NCI-H526 (cell line): ENCODE measurements at regions not wholly inside any gene's neighbourhood (a gene's known extent, or its start where the extent isn't known, plus 50 kb on each side); places are given as distances from the start of the nearest gene placed in this dataset.
A peak's percentile ranks its signal among the peaks of the same experiment; 100 is the strongest.
"Not testable (repeated sequence)": the region's sequence is repeated elsewhere in the genome, so short reads cannot be mapped to it uniquely, and the experiment has no call there.

Experiments used
- DNase-seq, 2 experiments: peaks; one replicate each; lab custom pipeline; 2025; lab: John Stamatoyannopoulos, UW

DNA sequence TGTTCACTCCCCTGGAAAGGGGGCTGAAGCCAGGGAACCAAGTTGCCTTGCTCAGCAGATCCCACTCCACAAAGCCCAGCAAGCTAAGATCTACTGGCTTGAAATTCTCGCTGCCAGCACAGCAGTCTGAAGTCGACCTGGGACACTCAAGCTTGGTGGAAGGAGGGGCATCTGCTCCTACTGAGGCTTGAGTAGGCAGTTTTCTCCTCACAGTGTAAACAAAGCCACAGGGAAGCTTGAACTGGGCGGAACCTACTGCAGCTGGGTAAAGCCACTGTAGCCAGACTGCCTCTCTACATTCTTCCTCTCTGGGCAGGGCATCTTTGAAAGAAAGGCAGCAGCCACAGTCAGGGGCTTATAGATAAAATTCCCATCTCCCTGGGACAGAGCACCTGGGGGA is 495.0 kb downstream of the USP25 start:
- not testable (repeated sequence) for DNase-seq

DNA sequence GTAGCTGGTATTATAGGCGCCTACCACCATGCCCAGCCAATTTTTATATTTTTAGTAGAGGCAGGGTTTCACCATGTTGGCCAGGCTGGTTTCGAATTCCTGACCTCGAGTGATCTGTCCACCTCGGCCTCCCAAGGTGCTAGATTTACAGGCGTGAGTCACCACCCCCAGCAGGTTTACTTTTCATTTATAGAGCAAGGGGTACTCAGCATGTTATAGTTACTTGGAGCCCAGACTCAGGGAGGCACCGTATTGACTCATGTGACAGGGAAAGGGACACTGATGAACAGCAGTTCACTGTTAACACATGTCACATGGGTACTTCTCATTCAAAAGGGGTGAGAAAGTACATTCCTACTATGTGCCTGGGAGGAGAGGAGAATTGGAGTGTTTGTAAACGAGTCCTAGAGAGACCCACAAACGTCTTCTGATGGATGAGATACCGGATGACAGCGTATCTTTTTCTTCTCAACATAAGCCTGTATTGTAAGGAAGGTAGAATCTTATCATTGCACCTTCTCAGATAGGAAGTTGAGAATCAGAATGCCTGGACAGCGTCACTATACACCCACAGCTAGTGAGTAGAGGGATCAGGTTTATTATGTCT is 510.0 kb downstream of the USP25 start:
- no peak for DNase-seq

DNA sequence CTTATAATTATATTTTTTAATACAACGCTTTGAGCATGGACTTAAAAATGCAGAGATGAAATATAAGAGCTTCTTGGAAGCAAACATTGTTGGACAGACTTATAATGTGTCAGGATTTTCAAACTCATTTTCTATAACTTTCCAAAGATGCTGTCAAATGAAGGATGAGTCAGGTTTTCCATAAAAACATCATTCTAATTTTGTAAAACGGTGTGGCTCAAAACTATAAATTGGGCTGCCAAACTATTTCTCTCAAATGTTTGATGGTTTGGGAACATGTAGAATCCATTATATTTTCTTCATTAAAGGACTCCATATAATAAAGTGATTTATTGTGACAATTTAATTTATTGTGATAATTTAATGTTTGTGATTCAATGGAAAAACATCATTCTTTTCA is 511.2 kb downstream of the USP25 start:
- no peak for DNase-seq

DNA sequence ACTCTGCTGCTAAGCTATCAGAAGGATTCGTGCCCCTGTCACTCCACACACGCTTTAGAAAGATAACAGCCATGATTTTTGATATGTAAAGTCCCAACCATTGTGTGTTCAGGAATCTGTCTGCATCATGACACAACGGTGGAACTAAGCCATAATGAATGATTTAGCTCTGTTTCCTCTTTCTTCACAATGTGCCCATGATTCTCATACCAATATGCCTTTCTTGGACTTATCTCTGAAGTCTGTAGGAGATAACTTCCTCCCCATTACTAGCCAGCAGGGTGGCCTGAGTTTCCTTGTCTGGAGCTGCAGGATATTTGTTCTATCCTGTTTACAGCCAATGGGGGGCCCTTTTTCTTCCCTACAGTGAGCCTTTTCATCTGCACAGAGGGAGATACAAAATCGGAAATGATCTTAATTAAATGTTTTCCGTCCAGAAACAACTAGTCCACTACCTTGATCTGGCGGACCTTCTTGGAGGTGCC is 511.7 kb downstream of the USP25 start:
- DNase-seq = no peak

DNA sequence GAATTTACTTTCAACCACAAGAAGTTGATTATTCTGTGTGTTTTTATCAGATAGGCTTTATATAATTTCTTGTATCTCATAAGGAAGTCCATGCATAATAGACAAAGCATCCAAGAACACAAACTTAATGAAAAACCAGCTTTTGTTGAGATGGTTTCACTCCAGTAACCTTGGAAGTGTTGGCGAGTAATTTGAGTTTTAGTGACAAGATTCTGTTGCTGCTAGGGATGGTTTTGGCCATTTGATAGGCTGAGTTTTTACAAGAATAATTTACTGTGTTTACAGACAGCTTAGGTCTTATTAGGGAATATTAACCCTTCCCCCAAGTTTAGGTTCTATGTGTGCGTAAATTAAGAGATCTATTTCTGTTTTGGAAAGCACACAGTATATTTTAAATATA is 513.6 kb downstream of the USP25 start:
- no peak for DNase-seq

DNA sequence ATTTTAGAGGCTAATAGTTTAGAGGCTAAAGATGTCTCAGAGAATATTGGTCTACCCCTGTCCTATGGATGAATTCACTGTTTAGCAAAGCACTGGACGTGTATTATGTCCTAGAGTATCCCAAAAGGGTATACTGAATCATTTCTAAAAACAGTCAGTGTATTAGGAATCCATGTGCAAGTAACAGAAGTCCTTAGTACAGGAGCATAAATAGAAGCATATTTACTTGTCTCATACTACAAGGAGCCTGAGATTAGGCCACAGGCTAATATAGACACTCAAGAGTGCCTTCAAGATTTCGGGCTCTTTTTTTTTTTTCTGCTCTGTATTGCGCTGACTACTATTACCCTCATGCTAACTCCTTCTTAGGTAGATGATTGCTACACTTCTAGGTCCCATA is 518.9 kb downstream of the USP25 start:
- no peak for DNase-seq

DNA sequence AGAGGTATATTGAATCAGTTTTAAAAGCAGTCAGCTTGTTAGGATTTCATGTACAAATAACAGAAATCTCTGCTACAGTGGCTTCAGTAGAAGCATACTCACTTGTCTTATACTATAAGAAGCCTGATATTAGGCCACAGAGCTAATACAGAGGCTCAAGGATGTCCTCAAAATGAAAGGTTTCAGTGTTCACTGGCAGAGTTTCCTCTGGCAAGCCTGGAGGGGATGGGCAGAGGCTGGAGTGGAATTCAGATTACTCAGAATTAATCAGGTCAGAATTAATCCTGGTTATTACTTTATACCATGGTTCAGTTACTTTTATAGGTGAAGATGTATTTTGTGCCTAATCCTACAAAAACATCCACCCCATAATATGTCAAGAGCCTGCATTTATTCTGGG is 520.5 kb downstream of the USP25 start:
- DNase-seq = no peak

DNA sequence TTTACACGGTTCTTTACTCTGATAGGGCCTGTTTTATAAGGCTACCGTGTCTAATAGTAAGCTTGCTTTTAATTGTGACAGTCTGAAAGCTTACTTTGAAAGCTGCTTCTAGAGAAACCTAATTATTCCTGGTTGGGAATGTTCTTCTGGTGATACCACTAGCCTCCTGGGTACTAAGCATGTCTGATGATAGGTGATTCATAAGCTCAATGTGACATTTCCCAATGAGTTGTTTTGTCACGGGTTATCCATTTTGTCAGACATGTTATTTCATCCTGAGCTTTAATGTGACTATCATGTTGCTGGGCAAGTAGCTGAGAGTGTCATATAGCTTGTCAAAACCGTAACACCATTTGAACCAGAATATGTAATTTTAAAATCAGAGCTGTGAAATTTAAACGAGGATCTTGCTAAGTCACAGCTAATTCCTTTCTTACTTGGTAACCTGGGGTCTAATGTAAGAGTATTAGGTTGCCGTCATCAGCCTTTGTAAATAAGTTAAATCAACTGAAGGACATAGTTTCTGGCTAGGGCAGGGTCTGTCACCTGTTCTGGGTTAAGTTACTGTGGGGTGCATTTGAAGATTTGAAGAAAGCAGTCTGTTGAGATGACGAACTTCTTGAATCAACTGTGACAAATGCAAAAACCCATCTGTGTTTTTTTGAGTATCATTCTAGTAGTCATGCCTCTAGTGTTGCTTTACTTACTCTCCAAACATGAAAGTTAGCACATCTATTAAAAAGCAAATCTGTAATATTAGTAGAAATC is 529.2 kb downstream of the USP25 start:
- no peak for DNase-seq

DNA sequence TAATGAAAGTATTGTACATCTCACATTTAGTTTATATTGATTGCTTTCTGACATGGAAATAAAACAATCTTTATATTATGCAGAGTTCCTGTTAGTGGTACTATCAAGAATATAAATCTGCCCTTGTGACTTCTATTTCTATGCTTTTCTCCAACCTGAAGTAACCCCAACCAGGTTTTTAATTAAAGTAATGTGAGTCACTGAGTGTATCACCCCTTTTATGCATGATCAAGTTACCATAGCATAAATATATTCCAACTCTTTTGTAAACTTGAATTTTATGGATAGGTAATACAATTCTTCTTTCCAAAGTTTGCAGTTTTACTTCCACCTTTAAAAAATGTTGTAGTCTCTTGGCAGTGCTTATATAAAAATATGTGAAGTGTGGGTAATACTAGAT is 532.3 kb downstream of the USP25 start:
- no peak for DNase-seq

DNA sequence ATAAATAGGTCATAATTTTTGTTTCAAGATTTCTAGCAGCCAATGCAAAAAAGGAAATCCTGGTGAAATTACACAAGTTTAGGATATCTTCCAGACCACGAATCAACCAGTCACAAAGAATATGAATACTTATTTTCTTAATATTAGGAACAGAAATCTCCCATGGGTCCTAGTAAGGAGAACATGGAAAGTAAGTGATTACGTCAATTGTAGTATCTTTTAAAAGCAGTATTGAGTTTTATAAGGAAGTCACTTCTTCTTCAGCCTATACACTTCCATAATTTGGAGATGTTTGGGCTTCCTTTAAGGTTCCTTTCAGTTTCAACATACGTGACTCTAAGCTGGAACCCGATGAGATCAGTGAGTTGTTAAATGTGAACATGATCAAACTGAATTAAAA is 534.5 kb downstream of the USP25 start:
- no peak for DNase-seq

DNA sequence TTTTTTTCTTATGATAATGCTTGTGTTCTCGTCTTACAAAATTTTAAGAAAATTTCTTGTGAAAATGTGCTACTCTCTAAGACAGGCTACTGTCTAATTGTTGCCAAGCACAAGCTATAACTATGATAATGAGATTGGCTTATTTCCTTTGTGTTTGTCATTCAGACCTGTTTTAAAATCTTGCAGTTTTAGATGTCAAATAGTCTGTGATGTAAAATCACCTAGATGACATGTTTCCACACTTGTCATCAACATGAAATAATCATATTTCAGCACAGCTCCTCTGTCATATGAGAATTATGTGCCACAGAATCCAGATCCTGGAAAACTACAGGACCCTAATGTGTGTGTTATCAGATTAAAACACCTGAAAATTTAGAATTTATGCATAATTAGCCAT is 539.7 kb downstream of the USP25 start:
- no peak for DNase-seq

DNA sequence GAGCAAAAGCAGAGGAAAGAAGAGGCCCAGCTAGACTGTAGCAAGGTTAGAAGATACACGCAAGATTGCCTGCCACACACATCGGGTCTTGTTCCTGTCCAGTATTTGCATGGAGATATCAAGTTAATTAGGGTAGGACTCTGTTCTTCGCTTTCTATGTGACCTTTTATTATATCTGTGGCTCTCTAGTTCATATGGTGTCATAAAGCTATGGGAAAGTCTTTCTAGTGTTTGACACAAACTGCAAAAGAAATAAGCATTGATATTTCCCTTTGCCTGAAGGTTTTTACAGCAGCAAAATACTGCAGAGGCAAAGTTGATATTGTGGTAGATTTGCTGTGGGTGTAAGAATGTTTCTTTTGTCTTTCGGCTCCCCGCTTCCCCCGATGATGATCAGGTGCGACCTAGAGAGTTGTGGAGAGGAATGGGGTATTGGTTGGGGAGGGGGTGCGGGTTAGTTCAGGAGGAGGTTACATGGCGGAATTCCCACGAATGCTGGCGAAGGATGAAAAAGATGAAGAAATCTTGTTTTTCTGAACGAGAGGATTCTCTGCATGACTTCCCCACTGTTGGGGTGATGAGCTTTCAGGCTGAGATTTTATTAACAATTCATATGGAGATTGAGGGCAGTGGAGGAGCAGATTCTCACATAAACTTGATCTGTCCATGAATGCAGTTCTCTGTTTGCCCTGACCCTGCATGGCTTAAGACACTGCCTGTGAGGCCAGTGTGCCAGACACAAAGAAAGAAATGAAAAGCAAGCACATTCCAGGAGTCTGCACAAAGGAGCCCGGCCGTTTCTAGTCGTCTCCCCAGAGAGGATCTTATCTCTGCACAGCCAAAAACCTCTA is 550.2 kb downstream of the USP25 start:
- peak; percentile 11 to 16 for DNase-seq

DNA sequence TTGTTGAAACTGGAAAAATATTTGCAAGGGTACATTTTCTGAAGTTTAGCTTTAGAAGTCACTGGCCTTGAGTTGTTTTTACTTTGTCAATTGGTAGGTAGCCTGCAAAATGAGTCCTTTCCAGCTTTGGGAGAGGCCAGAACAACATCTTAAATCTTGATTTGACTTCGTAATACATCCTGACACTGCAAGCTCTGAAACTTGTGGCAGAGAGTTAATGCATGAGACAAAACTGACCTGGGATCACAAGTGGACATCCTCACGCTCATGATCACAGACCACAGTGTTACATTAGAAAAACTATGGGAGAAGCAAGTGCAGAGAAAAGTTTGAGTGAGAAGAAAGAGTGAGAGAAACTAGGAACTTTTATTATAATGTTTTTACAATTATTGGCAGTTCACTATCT is 550.9 kb downstream of the USP25 start:
- DNase-seq = no peak

DNA sequence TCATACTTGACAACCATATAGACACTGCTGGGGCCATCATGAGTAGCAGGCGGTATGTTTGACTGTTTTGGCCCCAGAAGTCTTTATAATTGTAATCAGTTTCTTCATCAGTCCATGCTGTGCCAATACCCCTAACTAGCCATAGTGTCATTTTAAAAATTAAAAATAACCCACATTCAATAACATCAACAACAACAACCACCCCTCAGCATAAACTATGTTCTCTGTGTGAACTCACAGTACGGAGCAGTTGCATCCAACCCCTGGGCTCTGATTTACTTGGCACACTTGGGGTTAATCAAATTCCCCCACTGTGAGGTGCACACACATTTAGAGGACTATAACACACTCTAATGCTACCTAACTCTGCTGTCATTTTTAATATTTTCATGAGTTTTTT is 553.7 kb downstream of the USP25 start:
- no peak for DNase-seq

DNA sequence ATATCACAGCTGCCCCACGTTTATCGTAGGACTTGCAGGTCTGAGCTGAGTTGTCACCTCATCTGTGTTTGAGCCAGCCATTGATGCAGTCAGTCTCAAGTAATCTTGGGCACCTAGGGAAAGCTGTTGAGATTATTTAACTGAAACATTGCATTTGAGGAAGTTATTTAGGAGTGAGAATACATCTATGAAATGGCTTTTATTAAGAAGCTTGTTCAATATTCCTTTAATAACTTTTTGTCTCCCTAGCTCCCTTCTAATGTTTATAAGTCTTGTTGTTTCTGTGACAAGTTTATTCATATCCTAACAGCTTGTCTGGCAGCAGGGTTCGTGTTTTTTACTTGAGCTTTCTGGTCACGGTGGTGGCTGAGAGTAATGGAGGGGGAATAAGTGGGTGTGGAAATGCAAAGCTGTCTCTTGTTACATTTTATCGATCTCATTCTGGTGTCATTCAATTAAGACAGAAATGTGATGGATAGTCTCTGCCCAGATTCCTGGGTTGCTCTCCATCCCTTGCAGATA is 555.9 kb downstream of the USP25 start:
- no peak for DNase-seq

DNA sequence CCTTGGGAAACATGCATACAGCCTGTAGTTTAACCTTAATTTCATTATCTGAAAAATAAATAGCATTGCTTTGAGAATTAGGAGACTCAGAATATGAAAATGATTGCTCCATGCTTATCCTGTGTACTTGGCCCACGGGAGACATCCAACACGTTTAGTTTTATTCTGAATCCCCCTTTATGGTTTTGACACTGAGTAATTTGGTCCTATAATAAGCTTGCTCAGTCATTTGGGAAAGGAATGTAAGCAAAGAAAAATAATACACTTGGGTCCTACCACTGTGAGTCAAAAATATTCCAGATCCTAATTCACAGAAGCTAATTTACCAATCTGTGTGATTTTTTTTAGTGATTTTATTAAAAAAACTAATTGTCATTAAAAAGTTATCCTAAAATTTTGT is 557.3 kb downstream of the USP25 start:
- no peak for DNase-seq

DNA sequence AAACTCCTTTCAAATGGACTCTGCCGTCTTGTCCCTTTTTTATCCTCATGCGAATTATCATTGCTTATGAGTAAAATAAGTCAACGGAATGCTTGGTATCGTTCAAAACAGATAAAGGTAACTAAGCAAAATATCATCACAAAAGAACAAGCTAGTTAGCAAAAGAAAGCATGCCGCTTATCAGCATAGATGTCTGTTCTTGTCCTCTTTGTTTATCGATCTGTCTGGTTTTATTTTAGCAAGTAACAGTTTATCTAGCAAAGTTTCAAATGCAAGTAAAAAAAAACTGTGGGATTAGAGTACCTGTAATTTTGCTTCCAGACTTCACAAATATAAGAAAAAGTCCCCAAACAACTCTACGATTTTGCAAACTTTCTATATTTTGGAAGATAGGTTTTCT is 561.5 kb downstream of the USP25 start:
- no peak for DNase-seq

DNA sequence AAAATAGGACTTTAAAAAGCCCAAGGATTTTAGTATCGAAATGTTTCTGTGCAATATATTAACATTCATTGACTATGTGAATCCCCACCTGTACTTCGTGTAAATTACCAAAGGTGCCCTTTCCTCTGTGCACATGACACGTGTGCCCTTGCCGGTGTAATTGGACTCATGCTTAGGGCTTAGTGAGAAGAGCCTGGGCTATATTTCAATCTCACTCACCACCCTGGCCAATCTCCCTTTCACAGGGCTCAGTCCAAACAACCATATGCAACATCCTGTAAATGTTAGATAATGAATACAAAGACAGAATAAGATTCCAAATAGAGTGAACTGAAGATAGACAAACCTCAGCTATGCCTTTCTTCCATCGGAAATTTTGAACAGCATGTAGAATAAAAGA is 564.3 kb downstream of the USP25 start:
- DNase-seq = no peak

DNA sequence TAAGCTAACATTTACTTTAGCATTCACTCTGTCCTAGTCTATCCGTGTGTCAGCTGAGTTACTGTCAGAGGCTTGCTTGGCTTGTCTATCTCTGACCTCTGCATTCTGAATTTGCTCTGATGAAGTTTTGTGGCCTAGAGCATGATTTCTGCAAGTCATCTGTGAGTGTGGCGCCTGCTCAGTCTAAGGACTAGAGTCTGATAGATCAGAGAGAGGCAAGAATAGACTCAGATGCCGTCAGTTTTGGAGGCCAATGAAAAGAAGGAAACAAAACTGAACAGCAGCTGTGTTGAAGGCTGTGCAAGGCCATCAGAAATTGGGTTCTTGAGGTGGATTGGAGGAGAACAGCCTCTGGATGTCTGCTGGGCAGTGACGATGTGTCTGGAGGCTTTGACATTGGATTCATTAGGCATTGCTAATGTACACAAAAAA is 573.1 kb downstream of the USP25 start:
- DNase-seq = no peak

DNA sequence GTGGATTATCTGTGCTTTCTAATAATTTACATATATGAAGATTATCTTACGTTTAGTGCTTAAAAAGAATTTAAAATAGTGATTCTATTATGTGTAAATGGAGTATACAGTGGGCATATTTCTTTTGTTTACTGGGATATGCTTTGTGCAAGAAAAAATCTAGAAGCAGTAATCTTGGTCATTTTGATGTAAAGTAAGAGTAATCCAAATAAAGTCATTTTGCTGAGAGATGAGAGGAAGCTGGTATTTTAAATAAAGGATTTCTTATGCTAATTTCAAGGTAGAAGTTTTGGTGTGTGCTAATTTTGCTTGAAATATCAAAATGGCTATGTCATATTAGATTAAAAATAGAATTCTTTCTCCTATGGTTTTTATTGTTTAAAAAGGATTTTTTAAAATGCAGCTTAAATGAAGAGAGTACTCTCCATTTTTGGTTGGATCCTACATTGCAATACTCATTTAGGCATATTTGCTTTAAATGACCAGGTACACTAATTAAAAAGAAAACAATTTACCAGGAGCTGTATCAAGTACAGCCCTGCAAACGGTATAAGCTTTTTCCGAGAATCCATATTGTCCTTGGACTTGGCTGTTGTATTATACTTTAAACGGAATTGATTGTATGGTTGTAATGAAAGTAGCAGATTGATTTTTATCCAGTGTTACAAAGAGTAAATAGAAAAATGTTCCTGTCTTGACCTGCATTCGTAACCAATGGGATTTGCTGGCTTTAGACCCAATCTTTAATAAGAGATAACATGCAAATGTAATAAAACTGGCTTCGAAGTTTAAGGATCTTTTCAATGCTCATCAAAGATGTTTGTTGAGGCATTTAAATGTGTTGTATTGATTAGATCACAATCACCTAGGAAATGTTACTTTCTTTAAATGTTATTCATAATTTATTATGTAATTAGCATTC is 574.7 kb downstream of the USP25 start:
- DNase-seq = no peak

DNA sequence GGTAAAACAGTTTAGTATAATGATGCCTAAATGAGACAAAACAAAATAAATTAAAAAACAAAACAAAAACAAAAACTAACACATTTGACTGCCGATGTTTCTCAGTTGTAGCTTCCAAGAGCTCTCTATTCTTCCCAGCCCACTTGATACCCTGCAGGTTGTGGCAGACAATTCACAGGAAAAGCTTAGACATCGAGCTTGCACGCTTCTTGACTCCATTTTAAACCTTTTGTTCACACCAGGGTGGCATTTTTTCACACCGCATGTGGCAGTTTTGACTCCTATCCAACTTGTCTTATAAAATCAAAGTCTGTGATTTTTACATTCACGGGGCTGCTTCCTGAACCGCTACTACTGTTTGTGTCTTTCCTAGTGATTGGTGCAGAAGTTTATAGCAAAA is 575.9 kb downstream of the USP25 start:
- DNase-seq = no peak

DNA sequence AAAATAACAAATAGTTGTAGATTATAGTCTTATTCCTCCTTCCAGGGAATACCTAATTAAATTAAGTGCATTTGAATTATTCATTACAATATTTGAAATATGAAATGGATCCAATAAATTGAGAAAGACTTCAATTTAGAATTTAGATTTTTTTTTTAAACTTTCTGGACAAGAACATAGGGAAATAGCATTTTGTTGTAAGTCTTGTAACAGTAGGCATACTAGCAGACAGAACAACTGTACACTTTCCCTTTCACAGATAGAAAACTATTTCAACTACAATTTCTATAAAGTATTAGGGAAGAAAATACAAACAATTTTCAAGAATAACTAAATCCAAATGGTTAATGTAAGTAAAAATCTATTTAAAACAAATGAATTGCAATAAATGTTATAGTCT is 577.5 kb downstream of the USP25 start:
- DNase-seq = no peak
